Activated naive CD4-positive, alpha-beta T cell treated with anti-CD3 and anti-CD28 coated beads, Interleukin-2, amount 50 U/mL, for 24 hours (primary cell): ENCODE measurements at regions not wholly inside any gene's neighbourhood (a gene's known extent, or its start where the extent isn't known, plus 50 kb on each side); places are given as distances from the start of the nearest gene placed in this dataset.

Source experiments
- H3K27ac Mint-ChIP-seq: one replicate; pipeline ENCODE4 v1.8.0; 2021; ENCODE audit warnings: mild to moderate bottlenecking, mixed read lengths
- H3K27me3 Mint-ChIP-seq: one replicate; pipeline ENCODE4 v1.8.0; 2021; ENCODE audit warnings: mixed read lengths
- H3K36me3 Mint-ChIP-seq: one replicate; pipeline ENCODE4 v1.8.0; 2021; ENCODE audit warnings: mixed read lengths
- H3K4me1 Mint-ChIP-seq: one replicate; pipeline ENCODE4 v1.8.0; 2021; ENCODE audit warnings: mixed read lengths
- H3K4me3 Mint-ChIP-seq: one replicate; pipeline ENCODE4 v1.8.0; 2021; ENCODE audit warnings: mild to moderate bottlenecking, mixed read lengths
- H3K9me3 Mint-ChIP-seq: one replicate; pipeline ENCODE4 v1.8.0; 2021; ENCODE audit warnings: mixed read lengths

DNA sequence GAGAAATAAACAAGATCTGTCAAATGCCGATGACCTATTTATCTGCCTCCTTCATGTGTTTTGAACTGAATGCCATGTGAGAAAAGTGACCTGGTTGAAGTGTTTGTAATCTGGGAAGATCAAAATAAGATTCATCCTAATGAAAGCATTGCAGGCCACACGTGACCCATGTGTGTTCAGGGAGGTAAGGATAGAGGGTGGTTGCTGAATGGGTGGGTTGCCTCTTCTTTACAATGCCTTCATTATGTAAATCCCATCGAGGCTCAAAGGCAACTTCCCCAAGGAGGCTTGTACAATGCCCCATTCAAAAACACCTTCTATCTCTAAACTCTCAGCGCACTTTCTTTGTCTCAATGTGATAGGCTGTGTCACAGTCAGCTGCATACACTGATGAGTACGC, 273.1 kb downstream of the LRATD1 start:
- H3K27me3 Mint-ChIP-seq = peaks cover 3% of the 10 kb centered on the region
- H3K4me1 Mint-ChIP-seq = no peaks in the 10 kb centered on the region
- no peak overlapping the region for H3K4me3 Mint-ChIP-seq
- no peaks in the 10 kb centered on the region for H3K9me3 Mint-ChIP-seq
- no peaks in the 10 kb centered on the region for H3K36me3 Mint-ChIP-seq
- no peak overlapping the region for H3K27ac Mint-ChIP-seq

DNA sequence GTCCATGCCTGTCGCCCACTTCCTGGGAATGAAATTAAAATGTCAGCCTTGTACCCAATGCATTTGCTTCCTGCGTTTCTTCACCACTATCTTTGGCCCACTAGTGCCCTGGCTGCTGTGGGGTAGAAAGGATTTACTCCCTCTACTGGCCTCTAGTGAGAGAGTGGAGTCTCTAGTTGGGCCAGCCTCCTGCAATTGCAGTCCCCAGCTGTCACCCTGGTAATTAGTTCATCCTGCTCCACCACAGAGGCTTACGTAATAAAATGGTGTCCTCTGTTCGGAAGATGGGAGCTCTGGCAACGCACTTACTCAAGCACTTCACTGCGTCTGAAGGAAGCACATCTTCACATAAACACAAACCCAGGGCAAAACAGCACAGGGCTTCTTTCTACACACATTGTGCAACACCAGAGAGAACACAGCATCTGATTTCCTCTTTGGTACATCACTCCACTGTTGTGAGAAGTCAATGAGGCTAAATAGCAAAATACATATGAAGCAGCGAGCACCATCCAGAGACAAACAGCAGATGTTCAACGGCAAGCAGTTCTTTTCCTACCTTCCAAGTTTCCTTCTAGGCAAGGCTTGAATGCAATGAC, 274.6 kb downstream of the LRATD1 start:
- Mint-ChIP-seq H3K9me3 (no peaks in the 10 kb centered on the region), H3K27me3 (peaks cover 1% of the 10 kb centered on the region), H3K4me1 (no peaks in the 10 kb centered on the region), H3K27ac (no peak overlapping the region), H3K4me3 (no peak overlapping the region), H3K36me3 (no peaks in the 10 kb centered on the region)

DNA sequence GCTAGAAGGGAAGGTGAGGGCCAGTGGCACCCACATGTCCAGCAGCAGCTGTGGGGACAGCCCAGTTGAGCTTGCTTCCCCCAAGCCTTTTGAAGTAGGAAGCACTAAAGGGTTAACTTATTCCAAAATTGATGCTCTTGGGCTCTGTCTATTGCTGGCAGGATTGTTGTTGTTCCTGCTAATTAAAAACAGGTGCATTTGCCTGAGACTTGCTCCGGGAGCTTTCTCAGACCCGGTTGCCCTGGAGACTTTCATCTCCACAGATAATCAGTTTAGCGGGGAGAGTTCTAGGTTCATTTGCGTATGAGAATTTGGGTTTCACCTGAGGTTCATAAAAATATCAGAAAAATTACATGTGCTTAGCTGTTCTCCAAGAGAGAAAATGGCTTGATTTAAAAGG, 277.3 kb downstream of the LRATD1 start:
- Mint-ChIP-seq H3K4me1 (no peaks in the 10 kb centered on the region), H3K27me3 (no peaks in the 10 kb centered on the region), H3K27ac (no peak overlapping the region), H3K9me3 (peaks cover 14% of the 10 kb centered on the region), H3K4me3 (no peak overlapping the region), H3K36me3 (no peaks in the 10 kb centered on the region)

DNA sequence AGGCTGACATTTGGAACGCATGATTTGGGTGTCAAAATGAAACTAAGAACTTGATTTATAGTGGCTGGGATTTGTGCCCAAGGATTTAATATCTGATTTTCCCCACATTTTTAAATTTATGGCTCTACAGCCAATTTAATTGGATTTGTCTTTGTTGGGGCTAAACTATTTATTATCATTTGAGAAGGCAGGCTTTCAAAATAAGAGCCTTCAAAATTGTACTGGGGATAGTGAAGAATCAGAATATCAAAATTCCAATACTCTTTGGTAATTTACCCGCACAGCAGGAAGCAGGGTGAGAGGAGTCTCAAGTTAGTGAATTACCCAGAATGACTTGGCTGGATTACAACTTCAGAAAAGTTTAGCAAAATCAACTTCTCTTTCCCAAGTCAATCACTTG, 278.1 kb downstream of the LRATD1 start:
- Mint-ChIP-seq H3K4me3 (no peak overlapping the region), H3K36me3 (no peaks in the 10 kb centered on the region), H3K27ac (no peak overlapping the region), H3K9me3 (peaks cover 14% of the 10 kb centered on the region), H3K4me1 (no peaks in the 10 kb centered on the region), H3K27me3 (no peaks in the 10 kb centered on the region)

DNA sequence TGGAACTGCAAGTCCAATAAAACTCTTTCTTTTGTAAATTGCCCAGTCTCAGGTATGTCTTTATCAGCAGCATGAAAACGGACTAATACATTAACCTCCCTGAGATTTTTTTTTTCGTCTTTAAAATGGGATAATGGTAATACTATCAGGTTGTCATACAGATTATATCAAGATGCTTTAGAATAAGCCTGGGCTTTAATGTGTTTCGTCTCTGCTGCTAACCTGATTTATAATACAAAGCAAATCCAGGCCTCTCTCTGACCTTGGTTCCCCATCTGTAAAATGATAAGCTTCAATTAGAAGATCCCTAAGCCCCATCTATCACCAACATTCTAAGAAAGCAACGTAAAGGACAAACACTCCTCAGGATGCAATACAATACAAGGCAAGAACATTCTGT, 283.5 kb downstream of the LRATD1 start:
- Mint-ChIP-seq H3K9me3 (peaks cover 14% of the 10 kb centered on the region), H3K36me3 (no peaks in the 10 kb centered on the region), H3K27ac (no peak overlapping the region), H3K4me1 (no peaks in the 10 kb centered on the region), H3K4me3 (no peak overlapping the region), H3K27me3 (no peaks in the 10 kb centered on the region)

DNA sequence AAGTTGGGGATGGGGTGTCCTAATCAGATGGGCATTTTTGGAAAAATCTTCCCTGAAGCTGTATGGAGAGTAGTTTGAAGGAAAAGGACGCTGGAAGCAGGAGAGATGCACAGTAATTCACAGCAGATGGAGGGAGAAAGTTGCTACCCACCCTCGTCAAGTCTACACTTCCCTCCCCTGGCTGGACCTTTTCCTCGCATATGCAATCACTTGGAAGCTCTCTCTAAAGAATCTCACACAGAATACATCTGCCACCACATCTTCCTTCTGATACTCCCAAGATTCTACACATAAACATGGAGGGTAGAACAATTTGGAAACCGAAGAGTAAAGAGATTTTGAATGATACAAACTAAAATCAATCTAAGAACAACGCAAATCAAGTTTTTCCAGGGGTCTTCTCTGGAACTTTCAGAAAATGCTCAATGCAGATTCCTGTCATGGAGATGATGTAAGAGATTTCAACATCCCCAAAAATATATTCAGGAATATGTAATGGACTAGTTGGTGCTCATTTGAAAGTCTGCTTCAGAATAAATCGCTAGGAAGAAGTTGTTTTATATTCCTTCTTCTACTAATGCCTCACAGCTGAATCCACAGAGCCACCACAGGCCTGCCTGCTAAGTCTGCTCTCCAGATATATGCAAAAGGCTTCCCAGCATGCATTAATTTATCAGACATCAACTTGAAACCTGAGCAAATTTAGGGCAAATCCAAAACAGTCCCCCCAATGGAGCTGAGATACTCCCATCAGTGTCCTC, 291.5 kb downstream of the LRATD1 start:
- Mint-ChIP-seq H3K27me3 (peaks cover 1% of the 10 kb centered on the region), H3K36me3 (no peaks in the 10 kb centered on the region), H3K4me3 (no peak overlapping the region), H3K9me3 (no peaks in the 10 kb centered on the region), H3K27ac (no peak overlapping the region), H3K4me1 (no peaks in the 10 kb centered on the region)

DNA sequence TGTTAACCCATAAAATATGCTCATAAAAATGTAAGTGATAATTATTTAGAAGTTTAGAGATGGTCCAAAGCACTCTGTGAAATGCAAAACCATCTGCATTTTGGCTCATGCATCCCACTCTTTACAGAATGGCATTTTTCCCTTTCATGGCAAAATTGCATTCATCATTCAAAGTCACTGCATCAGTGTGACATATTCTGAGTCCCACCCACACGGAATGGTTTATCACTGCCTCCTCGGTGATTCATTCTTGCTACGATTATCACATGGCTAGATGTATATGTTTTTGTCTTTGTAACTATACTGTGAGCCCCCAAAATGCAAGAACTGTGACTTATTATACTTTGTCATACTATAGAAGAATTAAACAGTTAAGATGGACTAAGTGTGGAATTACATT, 293.0 kb downstream of the LRATD1 start:
- H3K27me3 Mint-ChIP-seq = peaks cover 1% of the 10 kb centered on the region
- no peaks in the 10 kb centered on the region for H3K9me3 Mint-ChIP-seq
- H3K4me3 Mint-ChIP-seq = no peak overlapping the region
- no peaks in the 10 kb centered on the region for H3K36me3 Mint-ChIP-seq
- no peaks in the 10 kb centered on the region for H3K4me1 Mint-ChIP-seq
- H3K27ac Mint-ChIP-seq = no peak overlapping the region

DNA sequence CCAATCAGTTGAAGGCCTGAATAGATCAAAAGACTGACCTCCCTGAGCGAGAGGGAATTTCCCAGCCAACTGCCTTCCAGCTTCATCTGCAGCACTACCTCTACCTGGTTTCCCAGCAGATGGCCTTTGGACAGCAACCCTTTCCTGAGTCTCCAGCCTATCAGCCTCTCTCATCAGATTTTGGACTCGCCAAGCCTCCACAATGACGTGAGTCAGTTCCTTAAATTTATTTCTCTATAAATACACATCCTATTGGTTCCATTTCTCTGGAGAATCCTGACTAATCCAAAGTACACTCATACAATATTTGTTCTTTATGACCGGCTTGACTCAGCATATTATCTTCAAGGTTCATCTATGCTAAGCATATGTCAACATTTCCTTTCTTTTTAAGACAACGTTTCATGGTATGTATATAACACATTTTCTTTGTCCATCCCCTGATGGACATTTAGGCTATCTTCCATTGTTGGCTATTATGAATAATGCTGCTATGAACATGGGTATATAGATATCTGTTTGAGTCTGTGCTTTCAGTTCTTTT, 294.6 kb downstream of the LRATD1 start:
- H3K9me3 Mint-ChIP-seq = no peaks in the 10 kb centered on the region
- H3K4me3 Mint-ChIP-seq = no peak overlapping the region
- H3K4me1 Mint-ChIP-seq = no peaks in the 10 kb centered on the region
- no peaks in the 10 kb centered on the region for H3K27me3 Mint-ChIP-seq
- H3K36me3 Mint-ChIP-seq = no peaks in the 10 kb centered on the region
- H3K27ac Mint-ChIP-seq = no peak overlapping the region

DNA sequence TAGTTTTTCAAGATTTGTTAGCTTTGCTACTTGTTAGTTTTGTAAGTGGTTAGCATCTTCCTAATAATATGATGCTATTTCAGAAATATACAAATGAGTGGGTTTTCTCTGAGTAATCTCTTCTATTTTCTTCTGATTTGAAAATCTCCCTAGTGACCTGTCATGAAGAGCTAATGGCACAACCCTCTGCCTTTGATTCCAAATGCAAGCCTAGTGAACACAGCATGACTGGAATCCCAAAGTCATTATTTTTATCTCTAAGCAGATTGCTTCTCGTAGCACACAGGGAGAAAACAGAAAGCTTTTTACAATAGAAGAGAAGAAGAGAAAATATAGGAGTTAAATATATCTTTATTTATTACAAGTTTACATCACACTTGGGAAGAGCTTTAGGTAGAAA, 295.5 kb downstream of the LRATD1 start:
- no peaks in the 10 kb centered on the region for H3K27me3 Mint-ChIP-seq
- no peaks in the 10 kb centered on the region for H3K36me3 Mint-ChIP-seq
- no peaks in the 10 kb centered on the region for H3K9me3 Mint-ChIP-seq
- H3K4me3 Mint-ChIP-seq = no peak overlapping the region
- no peaks in the 10 kb centered on the region for H3K4me1 Mint-ChIP-seq
- H3K27ac Mint-ChIP-seq = no peak overlapping the region

DNA sequence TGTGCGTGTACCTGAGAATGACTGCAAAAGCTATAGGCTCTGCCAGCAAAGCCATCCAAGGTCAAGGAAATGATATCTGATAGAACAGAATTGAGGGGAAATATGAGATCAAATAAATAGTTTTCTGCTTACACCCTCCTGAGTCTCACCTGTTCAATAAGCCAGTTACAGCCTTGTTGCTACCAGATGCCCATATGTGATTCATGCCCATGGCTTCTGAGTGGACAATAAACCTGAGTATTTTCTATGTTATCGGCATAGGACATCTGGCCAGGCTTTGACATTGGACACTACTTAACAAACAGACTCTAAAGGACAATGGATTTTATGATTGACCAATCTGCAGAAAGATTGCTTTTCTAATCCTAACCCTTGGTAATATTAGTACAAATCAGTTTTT, 297.9 kb downstream of the LRATD1 start:
- H3K36me3 Mint-ChIP-seq = no peaks in the 10 kb centered on the region
- no peaks in the 10 kb centered on the region for H3K4me1 Mint-ChIP-seq
- no peaks in the 10 kb centered on the region for H3K9me3 Mint-ChIP-seq
- no peak overlapping the region for H3K27ac Mint-ChIP-seq
- H3K27me3 Mint-ChIP-seq = peaks cover 1% of the 10 kb centered on the region
- H3K4me3 Mint-ChIP-seq = no peak overlapping the region

DNA sequence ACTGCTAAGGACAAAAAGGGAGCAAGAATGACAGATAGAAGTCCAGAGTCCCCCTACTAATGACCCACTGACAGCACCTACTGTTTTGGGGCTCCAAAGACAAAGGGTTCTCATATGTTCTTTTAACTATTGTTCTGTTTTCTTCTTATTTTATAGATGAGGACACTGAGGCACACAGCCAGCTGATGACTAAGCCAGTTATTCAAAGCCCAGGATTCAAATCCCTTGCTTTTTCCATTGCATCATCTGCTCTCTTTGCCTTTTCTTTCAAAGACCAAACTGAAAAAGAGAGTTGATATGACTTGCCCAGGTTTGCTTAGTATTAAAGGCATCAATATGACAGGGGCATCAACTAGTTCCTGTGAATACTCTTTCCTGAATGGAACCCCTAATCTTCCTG, 299.8 kb downstream of the LRATD1 start:
- Mint-ChIP-seq H3K27ac (no peak overlapping the region), H3K9me3 (no peaks in the 10 kb centered on the region), H3K4me3 (no peak overlapping the region), H3K4me1 (no peaks in the 10 kb centered on the region), H3K36me3 (no peaks in the 10 kb centered on the region), H3K27me3 (peaks cover 4% of the 10 kb centered on the region)

DNA sequence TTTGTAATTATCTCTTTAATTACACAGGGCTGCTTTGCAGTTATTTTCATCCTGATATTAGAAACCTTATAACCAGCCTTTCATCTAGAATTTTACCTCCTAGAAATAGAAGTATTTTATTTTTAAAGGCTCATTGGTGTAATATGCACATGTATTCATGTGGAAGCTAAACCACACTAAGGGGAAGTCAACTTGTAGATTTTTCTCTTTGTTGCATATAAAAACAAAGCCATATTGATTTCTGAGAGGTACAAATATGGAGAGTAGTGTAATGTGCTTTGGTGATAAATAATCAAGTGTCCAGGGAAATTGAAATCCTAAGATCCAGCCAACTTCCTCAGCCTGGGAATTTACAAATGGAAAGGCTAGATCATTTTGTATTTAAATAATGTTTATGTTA, 301.2 kb downstream of the LRATD1 start:
- H3K27me3 Mint-ChIP-seq = peaks cover 4% of the 10 kb centered on the region
- H3K36me3 Mint-ChIP-seq = no peaks in the 10 kb centered on the region
- H3K9me3 Mint-ChIP-seq = no peaks in the 10 kb centered on the region
- H3K27ac Mint-ChIP-seq = no peak overlapping the region
- no peaks in the 10 kb centered on the region for H3K4me1 Mint-ChIP-seq
- no peak overlapping the region for H3K4me3 Mint-ChIP-seq

DNA sequence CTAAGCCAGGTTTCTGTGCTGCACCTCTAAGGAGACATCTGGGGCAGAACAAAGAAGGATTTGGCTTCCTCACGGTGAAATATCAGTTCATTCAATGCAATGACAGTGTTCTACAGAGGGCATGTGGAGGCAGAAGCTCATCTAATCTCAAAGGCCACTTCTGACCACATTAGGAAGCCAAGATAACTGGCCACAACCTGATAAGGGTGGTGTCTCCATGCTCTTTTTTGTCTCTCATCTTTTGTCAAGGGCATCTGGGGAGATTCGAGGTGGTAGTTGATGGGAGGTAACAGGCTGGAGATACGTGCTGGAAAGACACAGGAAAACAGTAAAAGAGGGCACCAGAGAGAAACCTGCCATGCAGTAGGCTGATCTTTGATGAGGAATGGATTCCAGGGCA, 303.9 kb downstream of the LRATD1 start:
- H3K4me3 Mint-ChIP-seq = no peak overlapping the region
- H3K27me3 Mint-ChIP-seq = peaks cover 8% of the 10 kb centered on the region
- H3K4me1 Mint-ChIP-seq = no peaks in the 10 kb centered on the region
- peaks cover 9% of the 10 kb centered on the region for H3K9me3 Mint-ChIP-seq
- H3K27ac Mint-ChIP-seq = no peak overlapping the region
- H3K36me3 Mint-ChIP-seq = no peaks in the 10 kb centered on the region

DNA sequence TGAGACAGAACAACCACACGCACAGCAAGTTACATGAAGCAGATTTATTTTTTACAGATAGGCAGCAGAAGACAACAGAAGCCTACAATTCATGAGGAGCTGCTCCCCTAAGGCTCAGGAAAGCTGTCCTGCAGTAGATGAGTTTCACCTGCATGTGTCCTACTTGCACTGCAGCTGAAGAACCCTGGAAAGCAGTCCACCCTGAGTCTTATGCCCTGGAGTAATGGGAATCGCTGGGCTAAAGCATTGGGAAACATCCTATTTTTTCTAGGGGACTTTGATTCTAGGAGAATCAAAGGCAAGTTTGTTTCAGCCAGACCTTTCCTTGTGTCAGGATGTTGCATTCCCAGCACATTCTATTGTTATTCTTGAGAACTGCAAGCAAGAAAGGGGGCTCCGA, 304.8 kb downstream of the LRATD1 start:
- Mint-ChIP-seq H3K27me3 (peaks cover 8% of the 10 kb centered on the region), H3K4me3 (no peak overlapping the region), H3K36me3 (no peaks in the 10 kb centered on the region), H3K27ac (no peak overlapping the region), H3K9me3 (peaks cover 9% of the 10 kb centered on the region), H3K4me1 (no peaks in the 10 kb centered on the region)

DNA sequence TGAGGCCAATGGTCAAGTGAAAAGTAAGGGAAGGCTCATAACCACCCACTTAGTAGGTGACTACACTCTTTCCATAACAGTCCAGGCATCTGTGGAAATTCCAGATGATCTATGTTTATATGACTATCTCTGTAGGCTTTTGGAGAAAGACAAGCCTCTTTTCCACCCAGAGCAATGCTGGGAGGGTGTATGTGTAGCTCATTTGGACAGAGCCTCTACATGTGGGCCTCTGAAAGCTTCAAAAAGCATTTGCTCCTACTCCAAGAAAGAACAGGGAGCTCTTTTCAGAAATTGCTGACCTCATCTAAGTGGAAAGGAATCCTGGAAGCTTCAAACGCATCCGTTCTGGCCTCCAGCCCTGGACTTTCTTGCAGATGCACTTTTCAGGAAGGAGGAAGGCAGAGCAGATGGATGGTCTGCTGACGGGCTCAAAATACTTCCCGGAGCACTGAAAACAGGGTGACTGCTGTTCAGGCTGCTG, 308.7 kb downstream of the LRATD1 start:
- peaks cover 9% of the 10 kb centered on the region for H3K9me3 Mint-ChIP-seq
- no peak overlapping the region for H3K27ac Mint-ChIP-seq
- H3K4me3 Mint-ChIP-seq = no peak overlapping the region
- H3K27me3 Mint-ChIP-seq = peaks cover 7% of the 10 kb centered on the region
- H3K36me3 Mint-ChIP-seq = no peaks in the 10 kb centered on the region
- no peaks in the 10 kb centered on the region for H3K4me1 Mint-ChIP-seq

DNA sequence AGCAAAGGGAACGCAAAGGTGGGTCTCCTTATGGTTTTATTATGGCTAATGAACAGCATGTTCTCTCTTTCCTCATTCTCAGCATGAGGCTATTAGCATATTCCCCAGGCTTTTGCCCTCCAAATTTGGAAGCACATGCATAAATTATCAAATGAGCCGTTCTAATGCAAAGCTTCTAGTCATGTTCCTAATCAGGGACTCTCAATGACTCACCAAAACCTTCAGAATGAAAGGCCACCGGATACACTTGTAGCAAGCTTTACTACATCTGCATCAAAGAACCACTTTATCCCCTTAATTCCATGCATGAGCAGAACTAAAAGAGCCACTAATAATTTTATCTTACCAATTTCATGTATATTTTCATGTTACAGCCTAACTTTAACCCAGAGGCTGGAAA, 310.5 kb downstream of the LRATD1 start:
- Mint-ChIP-seq H3K36me3 (no peaks in the 10 kb centered on the region), H3K27me3 (peaks cover 7% of the 10 kb centered on the region), H3K4me3 (no peak overlapping the region), H3K9me3 (peaks cover 15% of the 10 kb centered on the region), H3K27ac (no peak overlapping the region), H3K4me1 (no peaks in the 10 kb centered on the region)
